ENCODE measurements at regions not wholly inside any gene's neighbourhood (a gene's known extent, or its start where the extent isn't known, plus 50 kb on each side); places are given as distances from the start of the nearest gene placed in this dataset.

GRCh38 chr6:74277777-74278186 is 581.8 kb downstream of the CD109 start:
- Histone ChIP-seq H4K20me1 (ENCODE audit: low read length) (no peaks in the 10 kb centered on the region), H2AFZ (ENCODE audit: low read length) (no peak overlapping the region), H3K9ac (ENCODE audit: low read length) (no peak overlapping the region), H3F3A (ENCODE audit: low read length, unreplicated experiment) (no peaks in the 10 kb centered on the region), H3K4me2 (ENCODE audit: low read length) (no peak overlapping the region), H3K9me2 (replicated peaks; ENCODE audit: low read length) (no peaks in the 10 kb centered on the region), H3K27ac (ENCODE audit: low read length) (no peak overlapping the region), H3K79me2 (ENCODE audit: low read length) (no peaks in the 10 kb centered on the region), H3K9me3 (ENCODE audit: low read length) (no peaks in the 10 kb centered on the region), H3K27me3 (ENCODE audit: low read length) (no peaks in the 10 kb centered on the region), H3K36me3 (ENCODE audit: low read depth, low read length) (no peaks in the 10 kb centered on the region), H3K4me3 (ENCODE audit: low read length) (no peak overlapping the region), H3K4me1 (ENCODE audit: insufficient read depth, low read length) (no peaks in the 10 kb centered on the region)
- intact Hi-C loops (cut with micrococcal nuclease) = no loop called here
- no TSS peak for BruUV-seq (replicated peaks)
- ChIA-PET POLR2A (ENCODE audit: unreplicated experiment) (interaction anchor here (0.5 kb wide), 1 partner anchor 245 kb away, joined by 3 read pairs; no protein-coding TSS in a partner anchor), CTCF (no interaction called here)
- TF ChIP-seq CTCF (conservative IDR thresholded peaks at IDR 0.05; ENCODE audit: low read depth, low read length) (no peak), EZH2phosphoT487 (IDR thresholded peaks at IDR 0.05; ENCODE audit: borderline replicate concordance, low read length) (no peak), EZH2 (IDR thresholded peaks at IDR 0.05; ENCODE audit: low read length, unreplicated experiment) (no peak)
- DNase-seq = peak; percentile 29
- no peak for ATAC-seq

GRCh38 chr6:74273541-74273940 is 577.5 kb downstream of the CD109 start:
- Histone ChIP-seq H4K20me1 (ENCODE audit: low read length) (no peaks in the 10 kb centered on the region), H3K79me2 (ENCODE audit: low read length) (no peaks in the 10 kb centered on the region), H3K4me1 (ENCODE audit: insufficient read depth, low read length) (no peaks in the 10 kb centered on the region), H3K9me2 (replicated peaks; ENCODE audit: low read length) (no peaks in the 10 kb centered on the region), H3K4me3 (ENCODE audit: low read length) (no peak overlapping the region), H3K27me3 (ENCODE audit: low read length) (no peaks in the 10 kb centered on the region), H3F3A (ENCODE audit: low read length, unreplicated experiment) (no peaks in the 10 kb centered on the region), H3K27ac (ENCODE audit: low read length) (no peak overlapping the region), H2AFZ (ENCODE audit: low read length) (no peak overlapping the region), H3K9me3 (ENCODE audit: low read length) (no peaks in the 10 kb centered on the region), H3K4me2 (ENCODE audit: low read length) (no peak overlapping the region), H3K9ac (ENCODE audit: low read length) (no peak overlapping the region), H3K36me3 (ENCODE audit: low read depth, low read length) (no peaks in the 10 kb centered on the region)
- BruUV-seq (replicated peaks) = no TSS peak
- ChIA-PET CTCF (no interaction called here), POLR2A (ENCODE audit: unreplicated experiment) (no interaction called here)
- intact Hi-C loops (cut with micrococcal nuclease) = no loop called here
- no peak for DNase-seq
- TF ChIP-seq EZH2phosphoT487 (IDR thresholded peaks at IDR 0.05; ENCODE audit: borderline replicate concordance, low read length) = no peak
- TF ChIP-seq CTCF (conservative IDR thresholded peaks at IDR 0.05; ENCODE audit: low read depth, low read length) = no peak
- no peak for TF ChIP-seq EZH2 (IDR thresholded peaks at IDR 0.05; ENCODE audit: low read length, unreplicated experiment)
- no peak for ATAC-seq

- H3K27me3 ChIP-seq (ENCODE audit: low read length) = no peaks in the 10 kb centered on the region
- H3K79me2 ChIP-seq (ENCODE audit: low read length) = no peaks in the 10 kb centered on the region
- H3K9ac ChIP-seq (ENCODE audit: low read length) = no peak overlapping the region
- BruUV-seq (replicated peaks) = no TSS peak
- H4K20me1 ChIP-seq (ENCODE audit: low read length) = no peaks in the 10 kb centered on the region
- no peak overlapping the region for H3K27ac ChIP-seq (ENCODE audit: low read length)
- no peak overlapping the region for H2AFZ ChIP-seq (ENCODE audit: low read length)
- H3F3A ChIP-seq (ENCODE audit: low read length, unreplicated experiment) = no peaks in the 10 kb centered on the region
- no peaks in the 10 kb centered on the region for H3K9me2 ChIP-seq (replicated peaks; ENCODE audit: low read length)
- ATAC-seq = no peak
- no peak overlapping the region for H3K4me3 ChIP-seq (ENCODE audit: low read length)
- no peaks in the 10 kb centered on the region for H3K9me3 ChIP-seq (ENCODE audit: low read length)
- ChIA-PET POLR2A (ENCODE audit: unreplicated experiment) (no interaction called here), CTCF (no interaction called here)
- no peak overlapping the region for H3K4me2 ChIP-seq (ENCODE audit: low read length)
- intact Hi-C loops (cut with micrococcal nuclease) = no loop called here
- no peak for DNase-seq
- no peak for TF ChIP-seq CTCF (conservative IDR thresholded peaks at IDR 0.05; ENCODE audit: low read depth, low read length)
- TF ChIP-seq EZH2 (IDR thresholded peaks at IDR 0.05; ENCODE audit: low read length, unreplicated experiment) = no peak
- TF ChIP-seq EZH2phosphoT487 (IDR thresholded peaks at IDR 0.05; ENCODE audit: borderline replicate concordance, low read length) = no peak
- H3K4me1 ChIP-seq (ENCODE audit: insufficient read depth, low read length) = no peaks in the 10 kb centered on the region
- no peaks in the 10 kb centered on the region for H3K36me3 ChIP-seq (ENCODE audit: low read depth, low read length)
Observed at GRCh38 chr6:74269600-74269858, 573.5 kb downstream of the CD109 start.
